ENCODE measurements at regions not wholly inside any gene's neighbourhood (a gene's known extent, or its start where the extent isn't known, plus 50 kb on each side); places are given as distances from the start of the nearest gene placed in this dataset.

- TF ChIP-seq, protein P1, sequence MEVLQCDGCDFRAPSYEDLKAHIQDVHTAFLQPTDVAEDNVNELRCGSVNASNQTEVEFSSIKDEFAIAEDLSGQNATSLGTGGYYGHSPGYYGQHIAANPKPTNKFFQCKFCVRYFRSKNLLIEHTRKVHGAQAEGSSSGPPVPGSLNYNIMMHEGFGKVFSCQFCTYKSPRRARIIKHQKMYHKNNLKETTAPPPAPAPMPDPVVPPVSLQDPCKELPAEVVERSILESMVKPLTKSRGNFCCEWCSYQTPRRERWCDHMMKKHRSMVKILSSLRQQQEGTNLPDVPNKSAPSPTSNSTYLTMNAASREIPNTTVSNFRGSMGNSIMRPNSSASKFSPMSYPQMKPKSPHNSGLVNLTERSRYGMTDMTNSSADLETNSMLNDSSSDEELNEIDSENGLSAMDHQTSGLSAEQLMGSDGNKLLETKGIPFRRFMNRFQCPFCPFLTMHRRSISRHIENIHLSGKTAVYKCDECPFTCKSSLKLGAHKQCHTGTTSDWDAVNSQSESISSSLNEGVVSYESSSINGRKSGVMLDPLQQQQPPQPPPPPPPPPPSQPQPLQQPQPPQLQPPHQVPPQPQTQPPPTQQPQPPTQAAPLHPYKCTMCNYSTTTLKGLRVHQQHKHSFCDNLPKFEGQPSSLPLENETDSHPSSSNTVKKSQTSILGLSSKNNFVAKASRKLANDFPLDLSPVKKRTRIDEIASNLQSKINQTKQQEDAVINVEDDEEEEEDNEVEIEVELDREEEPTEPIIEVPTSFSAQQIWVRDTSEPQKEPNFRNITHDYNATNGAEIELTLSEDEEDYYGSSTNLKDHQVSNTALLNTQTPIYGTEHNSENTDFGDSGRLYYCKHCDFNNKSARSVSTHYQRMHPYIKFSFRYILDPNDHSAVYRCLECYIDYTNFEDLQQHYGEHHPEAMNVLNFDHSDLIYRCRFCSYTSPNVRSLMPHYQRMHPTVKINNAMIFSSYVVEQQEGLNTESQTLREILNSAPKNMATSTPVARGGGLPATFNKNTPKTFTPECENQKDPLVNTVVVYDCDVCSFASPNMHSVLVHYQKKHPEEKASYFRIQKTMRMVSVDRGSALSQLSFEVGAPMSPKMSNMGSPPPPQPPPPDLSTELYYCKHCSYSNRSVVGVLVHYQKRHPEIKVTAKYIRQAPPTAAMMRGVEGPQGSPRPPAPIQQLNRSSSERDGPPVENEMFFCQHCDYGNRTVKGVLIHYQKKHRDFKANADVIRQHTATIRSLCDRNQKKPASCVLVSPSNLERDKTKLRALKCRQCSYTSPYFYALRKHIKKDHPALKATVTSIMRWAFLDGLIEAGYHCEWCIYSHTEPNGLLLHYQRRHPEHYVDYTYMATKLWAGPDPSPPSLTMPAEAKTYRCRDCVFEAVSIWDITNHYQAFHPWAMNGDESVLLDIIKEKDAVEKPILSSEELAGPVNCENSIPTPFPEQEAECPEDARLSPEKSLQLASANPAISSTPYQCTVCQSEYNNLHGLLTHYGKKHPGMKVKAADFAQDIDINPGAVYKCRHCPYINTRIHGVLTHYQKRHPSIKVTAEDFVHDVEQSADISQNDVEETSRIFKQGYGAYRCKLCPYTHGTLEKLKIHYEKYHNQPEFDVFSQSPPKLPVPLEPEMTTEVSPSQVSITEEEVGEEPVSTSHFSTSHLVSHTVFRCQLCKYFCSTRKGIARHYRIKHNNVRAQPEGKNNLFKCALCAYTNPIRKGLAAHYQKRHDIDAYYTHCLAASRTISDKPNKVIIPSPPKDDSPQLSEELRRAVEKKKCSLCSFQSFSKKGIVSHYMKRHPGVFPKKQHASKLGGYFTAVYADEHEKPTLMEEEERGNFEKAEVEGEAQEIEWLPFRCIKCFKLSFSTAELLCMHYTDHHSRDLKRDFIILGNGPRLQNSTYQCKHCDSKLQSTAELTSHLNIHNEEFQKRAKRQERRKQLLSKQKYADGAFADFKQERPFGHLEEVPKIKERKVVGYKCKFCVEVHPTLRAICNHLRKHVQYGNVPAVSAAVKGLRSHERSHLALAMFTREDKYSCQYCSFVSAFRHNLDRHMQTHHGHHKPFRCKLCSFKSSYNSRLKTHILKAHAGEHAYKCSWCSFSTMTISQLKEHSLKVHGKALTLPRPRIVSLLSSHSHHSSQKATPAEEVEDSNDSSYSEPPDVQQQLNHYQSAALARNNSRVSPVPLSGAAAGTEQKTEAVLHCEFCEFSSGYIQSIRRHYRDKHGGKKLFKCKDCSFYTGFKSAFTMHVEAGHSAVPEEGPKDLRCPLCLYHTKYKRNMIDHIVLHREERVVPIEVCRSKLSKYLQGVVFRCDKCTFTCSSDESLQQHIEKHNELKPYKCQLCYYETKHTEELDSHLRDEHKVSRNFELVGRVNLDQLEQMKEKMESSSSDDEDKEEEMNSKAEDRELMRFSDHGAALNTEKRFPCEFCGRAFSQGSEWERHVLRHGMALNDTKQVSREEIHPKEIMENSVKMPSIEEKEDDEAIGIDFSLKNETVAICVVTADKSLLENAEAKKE (CRISPR knock-in tag; IDR thresholded peaks at IDR 0.05) = no peak
- TF ChIP-seq, protein P2, sequence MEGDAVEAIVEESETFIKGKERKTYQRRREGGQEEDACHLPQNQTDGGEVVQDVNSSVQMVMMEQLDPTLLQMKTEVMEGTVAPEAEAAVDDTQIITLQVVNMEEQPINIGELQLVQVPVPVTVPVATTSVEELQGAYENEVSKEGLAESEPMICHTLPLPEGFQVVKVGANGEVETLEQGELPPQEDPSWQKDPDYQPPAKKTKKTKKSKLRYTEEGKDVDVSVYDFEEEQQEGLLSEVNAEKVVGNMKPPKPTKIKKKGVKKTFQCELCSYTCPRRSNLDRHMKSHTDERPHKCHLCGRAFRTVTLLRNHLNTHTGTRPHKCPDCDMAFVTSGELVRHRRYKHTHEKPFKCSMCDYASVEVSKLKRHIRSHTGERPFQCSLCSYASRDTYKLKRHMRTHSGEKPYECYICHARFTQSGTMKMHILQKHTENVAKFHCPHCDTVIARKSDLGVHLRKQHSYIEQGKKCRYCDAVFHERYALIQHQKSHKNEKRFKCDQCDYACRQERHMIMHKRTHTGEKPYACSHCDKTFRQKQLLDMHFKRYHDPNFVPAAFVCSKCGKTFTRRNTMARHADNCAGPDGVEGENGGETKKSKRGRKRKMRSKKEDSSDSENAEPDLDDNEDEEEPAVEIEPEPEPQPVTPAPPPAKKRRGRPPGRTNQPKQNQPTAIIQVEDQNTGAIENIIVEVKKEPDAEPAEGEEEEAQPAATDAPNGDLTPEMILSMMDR (conservative IDR thresholded peaks at IDR 0.05; ENCODE audit: low read depth in 2 of 2) = no peak
- TF ChIP-seq EZH2phosphoT487 (IDR thresholded peaks at IDR 0.05; ENCODE audit: unreplicated experiment) (no peak), EZH2 (IDR thresholded peaks at IDR 0.05; ENCODE audit: low read depth, unreplicated experiment) (no peak)
- TF ChIP-seq, protein P3, sequence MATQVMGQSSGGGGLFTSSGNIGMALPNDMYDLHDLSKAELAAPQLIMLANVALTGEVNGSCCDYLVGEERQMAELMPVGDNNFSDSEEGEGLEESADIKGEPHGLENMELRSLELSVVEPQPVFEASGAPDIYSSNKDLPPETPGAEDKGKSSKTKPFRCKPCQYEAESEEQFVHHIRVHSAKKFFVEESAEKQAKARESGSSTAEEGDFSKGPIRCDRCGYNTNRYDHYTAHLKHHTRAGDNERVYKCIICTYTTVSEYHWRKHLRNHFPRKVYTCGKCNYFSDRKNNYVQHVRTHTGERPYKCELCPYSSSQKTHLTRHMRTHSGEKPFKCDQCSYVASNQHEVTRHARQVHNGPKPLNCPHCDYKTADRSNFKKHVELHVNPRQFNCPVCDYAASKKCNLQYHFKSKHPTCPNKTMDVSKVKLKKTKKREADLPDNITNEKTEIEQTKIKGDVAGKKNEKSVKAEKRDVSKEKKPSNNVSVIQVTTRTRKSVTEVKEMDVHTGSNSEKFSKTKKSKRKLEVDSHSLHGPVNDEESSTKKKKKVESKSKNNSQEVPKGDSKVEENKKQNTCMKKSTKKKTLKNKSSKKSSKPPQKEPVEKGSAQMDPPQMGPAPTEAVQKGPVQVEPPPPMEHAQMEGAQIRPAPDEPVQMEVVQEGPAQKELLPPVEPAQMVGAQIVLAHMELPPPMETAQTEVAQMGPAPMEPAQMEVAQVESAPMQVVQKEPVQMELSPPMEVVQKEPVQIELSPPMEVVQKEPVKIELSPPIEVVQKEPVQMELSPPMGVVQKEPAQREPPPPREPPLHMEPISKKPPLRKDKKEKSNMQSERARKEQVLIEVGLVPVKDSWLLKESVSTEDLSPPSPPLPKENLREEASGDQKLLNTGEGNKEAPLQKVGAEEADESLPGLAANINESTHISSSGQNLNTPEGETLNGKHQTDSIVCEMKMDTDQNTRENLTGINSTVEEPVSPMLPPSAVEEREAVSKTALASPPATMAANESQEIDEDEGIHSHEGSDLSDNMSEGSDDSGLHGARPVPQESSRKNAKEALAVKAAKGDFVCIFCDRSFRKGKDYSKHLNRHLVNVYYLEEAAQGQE (IDR thresholded peaks at IDR 0.05; ENCODE audit: unreplicated experiment) = no peak
These were observed 252.2 kb downstream of the NR2F1-AS1 start (continued) for GRCh38 chr5:93328833-93329232.

Data from GM23338 (cell line).